ENCODE measurements at regions not wholly inside any gene's neighbourhood (a gene's known extent, or its start where the extent isn't known, plus 50 kb on each side); places are given as distances from the start of the nearest gene placed in this dataset.

- TF ChIP-seq FOSL1 (tag; conservative IDR thresholded peaks at IDR 0.05), result no peak
- no peak for TF ChIP-seq NR4A1 (CRISPR knock-in tag; IDR thresholded peaks at IDR 0.05)
- TF ChIP-seq NR4A1 (tag; IDR thresholded peaks at IDR 0.05), result no peak
- no peak for TF ChIP-seq MED1 (CRISPR knock-in tag; IDR thresholded peaks at IDR 0.05; ENCODE audit: borderline replicate concordance)
- TF ChIP-seq STAT6 (CRISPR knock-in tag; IDR thresholded peaks at IDR 0.05), result no peak
- TF ChIP-seq ELK3 (CRISPR knock-in tag; IDR thresholded peaks at IDR 0.05), result no peak
- no peak for TF ChIP-seq ATF2 (CRISPR knock-in tag; IDR thresholded peaks at IDR 0.05)
- TF ChIP-seq ETV5 (CRISPR knock-in tag; IDR thresholded peaks at IDR 0.05; ENCODE audit: low read depth), result no peak
- no peak for TF ChIP-seq U2AF1 (optimal IDR thresholded peaks at IDR 0.05; ENCODE audit: low read depth, low read length)
Observed at GRCh38 chr17:77729587-77729986, 228.9 kb upstream of the TNRC6C start (continued).
